GM13977 (cell line): ENCODE measurements at regions not wholly inside any gene's neighbourhood (a gene's known extent, or its start where the extent isn't known, plus 50 kb on each side); places are given as distances from the start of the nearest gene placed in this dataset.

ENCODE experiments used
- DNase-seq: peaks from one replicate; pipeline ENCODE4 v3.0.0; 2012; ENCODE audit warnings: low spot score
- CTCF ChIP-seq: IDR thresholded peaks from 2 replicates; pipeline ENCODE4 v1.5.1; 2012; ENCODE audit warnings: mild to moderate bottlenecking, control low read depth; ENCODE audit not compliant: insufficient read depth; ENCODE audit errors: extremely low read depth, missing control alignments
- in situ Hi-C: fragments of 300-500 bp; cut with MboI; formaldehyde crosslinking; loops from one replicate; pipeline ENCODE4 v1.12.0; 2022; ENCODE audit warnings: low sequenced_read_pairs, low pct_unique_long_range_greater_than_20kb, mixed read lengths, inconsistent platforms; ENCODE audit not compliant: unreplicated experiment

- no peak for TF ChIP-seq CTCF
- in situ Hi-C loops = no loop called here
Observed at GRCh38 chr2:128523457-128523856, 204.8 kb upstream of the HS6ST1 start.

GRCh38 chr2:128524183-128524582, 205.5 kb upstream of the HS6ST1 start:
- DNase-seq = no peak
- no peak for TF ChIP-seq CTCF
- in situ Hi-C loops = no loop called here

More at GRCh38 chr2:128523457-128523856, 204.8 kb upstream of the HS6ST1 start:
- DNase-seq = no peak

DNA sequence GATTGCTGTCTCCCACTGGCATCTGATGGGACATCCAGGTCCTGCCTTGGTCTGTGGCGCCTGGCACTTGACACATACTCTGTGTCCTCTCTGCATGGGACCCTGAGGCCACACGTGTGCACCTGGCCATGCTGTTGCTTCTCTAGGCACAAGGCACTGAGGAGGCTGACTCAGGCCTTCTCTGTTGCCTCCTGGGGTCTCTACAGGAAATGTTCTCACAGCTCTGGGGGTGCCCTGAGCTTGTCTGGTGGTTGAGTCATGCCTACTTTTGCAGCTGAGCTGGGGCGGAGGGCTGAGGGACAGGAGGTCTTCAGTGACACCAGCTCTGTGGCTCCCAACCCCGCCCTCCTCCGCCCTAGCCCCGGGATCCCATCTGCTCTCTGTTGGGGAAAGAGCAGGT, 207.0 kb upstream of the HS6ST1 start:
- in situ Hi-C loops = no loop called here
- no peak for TF ChIP-seq CTCF
- DNase-seq = no peak

- no peak for TF ChIP-seq CTCF
- in situ Hi-C loops = no loop called here
- no peak for DNase-seq
Observed at GRCh38 chr2:128526455-128526976, 207.8 kb upstream of the HS6ST1 start.

GRCh38 chr2:128528133-128528532, 209.5 kb upstream of the HS6ST1 start:
- no peak for DNase-seq
- no peak for TF ChIP-seq CTCF
- in situ Hi-C loops = no loop called here

- TF ChIP-seq CTCF = no peak
- in situ Hi-C loops = no loop called here
- DNase-seq = no peak
Observed at GRCh38 chr2:128530025-128530573, 211.4 kb upstream of the HS6ST1 start.
